GM12873 (cell line): ENCODE measurements at regions not wholly inside any gene's neighbourhood (a gene's known extent, or its start where the extent isn't known, plus 50 kb on each side); places are given as distances from the start of the nearest gene placed in this dataset.

Source experiments
- TF ChIP-seq, protein P1 (sequence below): IDR thresholded peaks from 2 replicates; pipeline ENCODE4 v1.5.1; 2012; ENCODE audit warnings: low read depth, mild to moderate bottlenecking, moderate library complexity, low read length, control low read depth; ENCODE audit not compliant: insufficient read depth; ENCODE audit errors: missing control alignments

DNA sequence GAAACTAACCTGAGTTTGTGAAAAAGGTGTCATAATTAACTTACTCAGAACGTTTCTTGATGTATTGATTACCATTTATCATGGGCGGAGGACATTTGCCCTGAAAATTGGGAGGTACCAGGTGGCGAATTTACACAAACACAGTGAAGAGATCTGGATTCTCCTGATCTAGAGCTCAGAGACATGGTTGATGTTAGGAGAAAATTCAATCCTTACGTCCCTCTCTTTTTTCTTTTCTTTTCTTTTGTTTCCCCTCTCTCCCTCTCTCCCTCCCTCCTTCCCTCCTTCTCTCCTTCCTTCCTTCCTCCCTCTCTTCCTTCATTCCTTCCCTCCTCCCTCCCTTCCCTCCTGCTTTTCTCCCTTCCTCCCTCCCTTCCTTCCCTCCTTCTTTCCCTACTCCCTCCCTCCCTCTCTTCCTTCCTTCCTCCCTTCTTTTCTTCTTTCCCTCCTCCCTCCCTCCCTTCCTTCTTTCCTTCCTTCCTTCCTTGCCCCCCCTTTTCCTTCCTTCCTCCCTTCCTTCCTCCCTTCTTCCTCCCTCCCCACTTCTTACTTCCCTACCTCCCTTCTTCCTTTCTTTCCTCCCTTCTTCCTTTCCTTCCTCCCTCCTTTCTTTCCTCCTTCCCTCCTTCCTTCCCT, 234.1 kb downstream of the OTOR start:
- TF ChIP-seq, protein P1, sequence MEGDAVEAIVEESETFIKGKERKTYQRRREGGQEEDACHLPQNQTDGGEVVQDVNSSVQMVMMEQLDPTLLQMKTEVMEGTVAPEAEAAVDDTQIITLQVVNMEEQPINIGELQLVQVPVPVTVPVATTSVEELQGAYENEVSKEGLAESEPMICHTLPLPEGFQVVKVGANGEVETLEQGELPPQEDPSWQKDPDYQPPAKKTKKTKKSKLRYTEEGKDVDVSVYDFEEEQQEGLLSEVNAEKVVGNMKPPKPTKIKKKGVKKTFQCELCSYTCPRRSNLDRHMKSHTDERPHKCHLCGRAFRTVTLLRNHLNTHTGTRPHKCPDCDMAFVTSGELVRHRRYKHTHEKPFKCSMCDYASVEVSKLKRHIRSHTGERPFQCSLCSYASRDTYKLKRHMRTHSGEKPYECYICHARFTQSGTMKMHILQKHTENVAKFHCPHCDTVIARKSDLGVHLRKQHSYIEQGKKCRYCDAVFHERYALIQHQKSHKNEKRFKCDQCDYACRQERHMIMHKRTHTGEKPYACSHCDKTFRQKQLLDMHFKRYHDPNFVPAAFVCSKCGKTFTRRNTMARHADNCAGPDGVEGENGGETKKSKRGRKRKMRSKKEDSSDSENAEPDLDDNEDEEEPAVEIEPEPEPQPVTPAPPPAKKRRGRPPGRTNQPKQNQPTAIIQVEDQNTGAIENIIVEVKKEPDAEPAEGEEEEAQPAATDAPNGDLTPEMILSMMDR: no peak

DNA sequence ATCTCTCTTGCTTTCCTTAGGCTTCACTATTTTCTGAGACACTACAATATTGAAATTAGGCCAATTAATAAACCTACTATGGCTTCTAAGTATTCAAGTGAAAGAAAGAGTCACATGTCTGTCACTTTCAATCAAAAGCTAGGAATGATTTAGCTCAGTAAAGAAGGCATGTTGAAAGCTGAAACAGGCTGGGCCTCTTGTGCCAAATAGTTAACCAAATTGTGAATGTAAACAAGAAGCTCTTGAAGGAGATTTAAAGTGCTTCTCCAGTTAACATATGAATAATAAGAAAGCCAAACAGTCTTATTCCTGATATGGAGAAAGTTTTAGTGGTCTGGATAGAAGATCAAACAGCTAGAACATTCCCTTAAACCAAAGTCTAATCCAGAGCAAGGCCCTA, 236.3 kb downstream of the OTOR start:
- TF ChIP-seq, protein P1: no peak

DNA sequence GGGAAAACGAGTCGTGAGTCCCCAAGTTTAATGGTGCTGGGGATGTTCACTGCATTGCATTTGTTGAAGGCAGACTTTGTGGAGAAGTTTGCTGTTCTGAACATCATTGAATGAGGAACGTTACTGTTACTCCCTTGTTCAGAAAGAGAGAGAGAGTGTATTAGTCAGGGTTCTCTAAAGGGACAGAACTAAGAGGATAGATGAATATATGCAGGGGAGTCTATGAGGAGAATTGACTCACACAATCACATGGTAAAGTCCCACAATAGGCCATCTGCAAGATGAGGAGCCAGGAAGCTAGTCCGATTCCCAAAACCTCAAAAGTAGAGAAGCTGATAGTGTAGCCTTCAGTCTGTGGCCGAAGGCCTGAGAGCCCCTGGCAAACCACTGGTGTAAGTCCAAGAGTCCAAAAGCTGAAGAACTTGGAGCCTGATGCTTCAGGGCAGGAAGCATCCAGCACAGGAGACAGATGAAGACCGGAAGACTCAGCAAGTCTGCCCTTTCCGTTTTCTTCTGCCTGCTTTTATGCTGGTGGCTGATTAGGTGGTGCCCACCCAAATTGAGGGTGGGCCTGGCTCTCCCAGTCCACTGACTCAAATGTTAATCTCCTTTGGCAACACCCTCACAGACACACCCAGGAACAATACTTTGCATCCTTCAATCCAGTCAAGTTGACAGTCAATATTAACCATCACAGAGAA, 223.5 kb upstream of the PCSK2 start:
- TF ChIP-seq, protein P1: no peak

DNA sequence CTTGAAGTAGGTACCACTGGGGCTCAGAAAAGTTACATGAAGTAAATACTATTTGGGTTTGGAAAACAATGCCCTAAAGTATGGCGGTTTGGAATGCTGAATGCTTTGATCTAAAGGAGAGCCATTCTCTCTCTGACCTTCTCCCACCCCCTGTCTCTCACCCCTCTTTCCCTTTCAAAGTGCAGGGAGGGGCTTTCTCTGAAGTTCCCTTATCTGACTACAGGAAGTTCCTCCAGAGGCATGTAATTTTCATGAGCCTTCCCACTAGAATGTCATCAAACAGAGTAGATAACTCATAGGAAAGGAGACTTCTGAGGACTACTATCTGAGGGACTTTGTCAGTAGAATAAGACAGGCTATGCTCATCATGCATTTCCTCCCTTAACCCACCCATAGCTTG, 216.7 kb upstream of the PCSK2 start:
- TF ChIP-seq, protein P1: no peak

DNA sequence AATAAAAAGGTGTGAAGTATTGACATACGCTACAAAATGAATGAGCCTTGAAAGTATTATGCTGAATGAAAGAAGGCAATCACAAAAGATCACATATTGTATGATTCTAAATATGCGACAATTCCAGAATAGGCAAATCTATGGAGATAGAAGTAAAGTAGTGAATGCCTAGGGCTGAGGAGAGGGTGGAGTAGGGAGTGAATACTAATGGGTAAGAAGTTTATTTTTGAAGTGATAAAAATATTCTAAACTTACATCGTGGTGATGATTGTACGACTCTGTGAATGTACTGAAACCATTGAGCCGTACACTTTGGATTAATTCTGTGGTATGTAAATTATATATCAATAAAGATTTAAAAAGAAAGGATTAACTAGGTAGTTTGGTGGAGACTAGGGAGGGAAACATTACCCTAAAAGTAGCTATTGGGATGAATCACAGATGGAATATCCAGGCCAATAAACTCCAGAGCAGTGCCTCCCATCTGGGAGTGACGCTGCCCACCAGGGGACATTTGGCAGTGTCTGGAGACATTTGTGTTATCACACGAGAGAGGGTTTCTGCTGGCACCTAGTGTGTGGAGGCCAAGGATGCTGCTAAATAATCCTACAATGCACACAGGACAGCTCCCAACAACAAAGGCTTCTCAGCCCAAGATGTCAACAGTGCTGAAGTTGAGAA, 214.2 kb upstream of the PCSK2 start:
- TF ChIP-seq, protein P1: no peak

DNA sequence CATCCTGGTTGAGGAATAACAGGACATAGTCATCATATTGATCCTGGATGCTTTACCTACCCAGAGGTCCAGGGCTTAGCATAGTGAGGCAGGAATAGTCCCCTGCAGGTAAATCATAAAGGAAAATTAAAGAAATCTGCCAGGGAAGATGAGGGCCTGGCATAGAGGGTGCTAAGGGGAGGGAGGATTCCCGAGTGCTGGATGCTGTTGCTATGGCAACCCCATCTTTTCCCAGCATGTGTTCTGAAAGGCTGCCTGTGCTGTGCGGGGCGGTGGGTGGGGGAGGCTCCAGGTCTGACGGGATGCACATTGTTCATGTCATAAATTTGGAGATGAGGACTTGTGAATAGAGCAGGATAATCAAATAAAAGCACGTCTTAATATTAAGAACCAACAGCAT, 212.6 kb upstream of the PCSK2 start:
- TF ChIP-seq, protein P1: no peak

DNA sequence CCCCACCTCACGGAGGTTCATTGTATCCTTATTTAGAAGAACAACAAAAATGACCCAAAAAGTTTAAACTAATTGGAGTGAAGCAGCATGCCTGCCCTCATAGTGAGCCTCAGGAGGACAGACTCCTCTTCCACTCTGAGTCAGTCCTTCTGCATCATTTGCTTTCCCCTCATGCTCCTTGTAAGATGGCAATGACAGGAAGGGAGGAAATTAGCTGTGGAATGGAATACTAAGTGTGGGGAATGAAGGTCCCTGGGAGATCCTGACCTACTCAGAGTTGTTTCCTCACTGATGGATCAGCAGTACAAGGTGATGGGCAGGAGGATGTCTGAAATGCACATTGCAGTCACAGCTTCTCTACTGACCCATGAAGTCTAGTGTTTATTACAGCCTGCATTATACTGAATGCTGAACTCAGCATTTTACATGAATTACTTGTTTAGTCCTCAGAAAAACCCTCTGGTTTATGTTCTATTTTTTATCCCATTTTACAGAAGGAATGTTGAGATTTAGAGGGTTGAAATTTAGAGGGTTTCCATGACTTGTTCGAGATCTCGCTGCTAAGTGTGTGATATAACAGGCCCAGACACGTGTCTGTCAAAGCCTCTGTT, 212.0 kb upstream of the PCSK2 start:
- TF ChIP-seq, protein P1: no peak
